G401.6 (cell line): ENCODE measurements at regions not wholly inside any gene's neighbourhood (a gene's known extent, or its start where the extent isn't known, plus 50 kb on each side); places are given as distances from the start of the nearest gene placed in this dataset.

Experiments
- FAIRE-seq: peaks from 2 replicates; lab custom pipeline; 2012; peaks lifted over from hg19 to GRCh38; lab: Jason Lieb, UNC

DNA sequence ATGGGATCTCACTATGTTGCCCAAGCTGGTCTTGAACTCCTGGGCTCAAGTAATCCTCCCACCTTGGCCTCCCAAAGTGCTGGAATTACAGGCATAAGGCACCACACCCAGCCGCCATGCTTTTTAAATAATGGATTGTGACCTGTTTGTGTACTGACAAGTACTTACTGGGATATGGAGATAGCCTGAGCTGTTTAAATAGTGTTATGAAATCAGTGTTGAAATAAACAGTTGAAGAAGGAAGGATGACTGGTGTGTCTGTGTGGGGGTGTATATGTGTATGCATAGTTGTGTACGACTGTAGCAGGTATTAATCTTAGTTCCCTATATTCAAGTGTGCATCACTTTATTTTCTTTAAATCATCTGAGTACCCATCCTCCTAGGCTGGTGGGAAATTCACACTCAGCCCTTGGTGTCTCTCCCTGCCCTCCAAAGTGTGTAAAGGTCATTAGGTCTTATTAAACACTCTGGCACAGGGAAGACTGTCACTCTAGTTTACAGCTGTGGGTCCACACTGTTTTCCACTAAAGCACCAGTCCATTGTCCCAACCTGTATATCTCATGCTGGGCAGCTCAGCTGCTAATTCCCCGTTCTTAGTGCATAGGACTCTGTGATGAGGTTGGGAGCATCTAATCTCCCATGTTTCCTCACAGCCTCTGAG is 91.0 kb downstream of the SNX18 start:
- FAIRE-seq = no peak

DNA sequence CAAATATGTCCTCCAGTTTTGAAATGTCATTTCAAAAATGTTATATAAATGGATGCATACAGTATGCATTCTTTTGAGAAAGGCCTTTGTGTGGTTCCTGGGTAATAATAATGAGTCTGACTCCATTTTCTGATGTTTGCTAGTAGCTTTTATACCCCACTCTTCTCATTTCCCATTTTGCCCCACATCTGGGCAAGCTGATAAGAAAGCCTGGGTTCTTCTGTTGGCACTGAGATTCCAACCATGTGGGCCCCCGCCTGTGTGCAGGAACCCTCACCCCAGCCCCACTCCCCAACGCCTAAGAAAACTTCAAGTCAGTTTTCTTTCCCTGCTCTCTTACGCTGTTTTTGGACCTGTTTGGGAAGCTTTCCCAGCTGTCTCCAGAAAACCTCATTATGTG is 89.4 kb downstream of the SNX18 start:
- FAIRE-seq = no peak

DNA sequence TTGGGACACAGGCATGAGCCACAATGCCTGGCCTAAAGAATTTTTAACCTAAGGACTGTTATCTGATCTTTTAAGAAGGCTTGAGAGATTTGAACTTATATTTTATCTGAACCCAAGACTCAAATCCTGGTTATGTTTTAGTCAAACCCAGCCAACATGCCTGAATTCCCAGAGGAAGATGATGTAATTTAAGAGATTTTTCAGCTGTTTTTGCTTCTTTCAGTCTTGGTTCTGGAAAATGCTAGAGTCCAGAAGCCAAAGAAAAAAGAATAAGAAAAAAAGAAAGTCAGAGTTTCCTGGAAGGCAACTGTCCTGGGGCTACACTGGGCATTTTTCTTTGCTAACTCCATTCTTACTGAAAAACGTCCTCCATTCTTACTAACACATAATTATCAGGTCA is 85.8 kb downstream of the SNX18 start:
- no peak for FAIRE-seq

DNA sequence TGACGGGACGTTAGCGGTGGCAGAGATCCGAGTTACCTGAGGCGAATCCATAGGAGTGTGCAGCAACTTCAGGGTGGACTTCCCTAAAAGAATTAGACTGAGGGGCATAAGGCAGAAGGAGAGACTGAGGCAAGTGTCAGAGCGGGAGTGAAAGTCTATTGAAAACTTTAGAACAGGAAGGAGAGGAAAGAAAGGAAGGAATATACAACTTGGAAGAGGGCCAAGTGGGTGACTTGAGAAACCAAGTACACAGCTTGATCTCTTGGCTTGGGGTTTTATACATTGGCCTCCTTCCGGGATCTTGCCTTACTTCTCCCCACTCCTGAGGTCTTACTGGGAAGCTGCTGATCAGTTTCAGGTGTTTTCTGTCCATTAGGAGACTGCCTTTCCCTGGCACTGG is 84.9 kb downstream of the SNX18 start:
- no peak for FAIRE-seq

DNA sequence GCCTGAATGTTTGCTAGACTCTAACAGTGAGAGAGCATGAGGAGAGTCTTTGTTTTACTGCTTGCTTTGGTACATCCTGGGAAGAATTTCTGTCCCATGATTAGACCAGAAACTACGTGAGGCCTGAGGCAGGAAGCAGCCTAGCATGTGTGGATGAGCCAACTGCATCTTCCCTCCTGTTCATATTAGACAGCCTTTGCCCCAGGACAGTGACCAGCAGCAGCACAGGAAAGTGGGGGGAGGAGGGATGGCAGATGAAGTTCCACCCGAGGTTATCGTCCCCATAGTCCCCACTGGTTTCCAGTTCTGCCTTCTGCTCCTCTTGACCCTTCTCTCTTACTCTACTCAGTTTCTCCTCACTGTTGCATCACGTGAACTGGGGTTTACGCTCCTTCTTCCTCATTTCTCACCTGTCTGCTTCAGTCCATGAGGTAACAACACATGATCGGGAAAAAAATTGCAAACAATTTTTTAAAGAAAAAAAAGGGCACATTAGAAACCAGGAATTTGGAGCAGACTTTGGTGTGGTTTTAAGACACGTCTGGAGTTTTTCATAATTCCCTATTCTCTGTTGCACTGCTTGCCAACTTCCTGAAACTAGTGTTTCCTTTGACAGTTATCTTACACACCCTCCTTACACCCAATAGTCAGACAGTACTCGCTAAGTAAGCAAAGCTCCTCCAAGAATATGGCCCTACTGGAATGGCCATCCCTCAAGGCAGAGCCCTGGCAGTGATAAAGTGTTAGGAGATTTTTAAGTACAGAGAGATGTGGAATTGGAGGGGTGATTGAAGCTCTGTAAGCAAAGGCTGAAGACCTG is 84.1 kb downstream of the SNX18 start:
- no peak for FAIRE-seq
